Upper lobe of left lung (tissue), 4 donors: ENCODE measurements at regions not wholly inside any gene's neighbourhood (a gene's known extent, or its start where the extent isn't known, plus 50 kb on each side); places are given as distances from the start of the nearest gene placed in this dataset.

Source experiments
- CTCF ChIP-seq, 6 experiments: fragments of 450-650 bp in 4 of 6; fragments of 200-600 bp in 2 of 6; sonication (generic) in 2 of 6; IDR thresholded peaks; one replicate each; pipeline ENCODE4 v1.5.1; 2016 to 2019; ENCODE audit warnings: antibody characterized with exemption in 6 of 6
- EP300 ChIP-seq, 4 donors: sonication (generic); formaldehyde crosslinking; IDR thresholded peaks; one replicate each; pipeline ENCODE4 v1.5.1; 2017; ENCODE audit warnings: antibody characterized with exemption in 4 of 4, control low read depth in 2 of 4
- POLR2A ChIP-seq, 4 donors: fragments of 450-650 bp; IDR thresholded peaks; one replicate each; pipeline ENCODE4 v1.5.1; 2016 to 2017; ENCODE audit warnings: antibody characterized with exemption in 4 of 4, mild to moderate bottlenecking in 2 of 4
- POLR2AphosphoS5 ChIP-seq, 2 donors: sonication (generic); formaldehyde crosslinking; IDR thresholded peaks; one replicate each; pipeline ENCODE4 v1.5.1; 2017; ENCODE audit warnings: antibody characterized with exemption in 2 of 2

DNA sequence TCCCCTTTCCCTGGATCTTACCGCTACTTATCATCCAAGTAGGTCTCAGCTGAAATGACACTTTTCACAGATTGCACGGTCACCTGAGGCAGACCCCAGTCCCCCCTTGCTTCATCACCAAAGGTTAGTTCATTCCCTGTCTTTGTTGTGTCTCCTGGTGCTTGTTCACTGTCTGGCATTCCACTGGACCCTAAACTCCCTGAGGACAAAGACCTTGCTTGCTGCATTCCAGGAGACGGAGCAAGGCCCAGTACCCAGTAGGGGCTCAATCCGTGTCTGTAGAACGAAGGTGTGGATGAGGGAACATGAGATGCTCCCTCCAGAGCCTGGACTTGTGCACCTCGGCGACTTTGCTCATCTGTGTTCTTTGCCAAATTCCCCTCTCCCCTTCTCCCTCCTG lies 160.0 kb downstream of the RAB11FIP2 start:
- TF ChIP-seq CTCF (IDR thresholded peaks at IDR 0.05): no peak
- TF ChIP-seq POLR2A (IDR thresholded peaks at IDR 0.05): no peak
- no peak for TF ChIP-seq EP300 (IDR thresholded peaks at IDR 0.05)
- no peak for TF ChIP-seq POLR2AphosphoS5 (IDR thresholded peaks at IDR 0.05)
